ENCODE measurements at regions not wholly inside any gene's neighbourhood (a gene's known extent, or its start where the extent isn't known, plus 50 kb on each side); places are given as distances from the start of the nearest gene placed in this dataset.
A peak's percentile ranks its signal among the peaks of the same experiment; 100 is the strongest.

DNA sequence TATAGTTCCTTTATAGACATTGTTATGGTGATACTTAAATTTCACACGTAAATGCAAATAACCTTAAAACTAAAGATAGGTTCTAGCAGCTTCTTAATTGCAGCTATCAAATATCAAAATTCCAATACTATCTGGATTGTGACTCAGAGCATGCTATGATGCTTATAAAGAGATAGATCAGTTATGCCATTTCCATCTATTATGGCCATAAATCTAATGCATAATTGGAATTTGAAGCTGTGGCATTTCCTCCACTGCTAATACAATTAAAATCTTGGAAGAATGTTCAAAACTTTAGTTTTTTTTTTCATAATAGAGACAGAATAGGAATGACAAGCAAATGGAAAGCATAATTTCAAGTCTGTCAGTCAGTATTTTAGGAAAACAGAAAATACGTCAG is 220.8 kb upstream of the GALNT5 start:
- H3K36me3 Mint-ChIP-seq (ENCODE audit: insufficient read depth, unreplicated experiment) = no peaks in the 10 kb centered on the region
- CTCF ChIA-PET = no interaction called here
- no peak for DNase-seq
- intact Hi-C loops (cut with micrococcal nuclease; ENCODE audit: unreplicated experiment) = no loop called here
- TF ChIP-seq, protein P1, sequence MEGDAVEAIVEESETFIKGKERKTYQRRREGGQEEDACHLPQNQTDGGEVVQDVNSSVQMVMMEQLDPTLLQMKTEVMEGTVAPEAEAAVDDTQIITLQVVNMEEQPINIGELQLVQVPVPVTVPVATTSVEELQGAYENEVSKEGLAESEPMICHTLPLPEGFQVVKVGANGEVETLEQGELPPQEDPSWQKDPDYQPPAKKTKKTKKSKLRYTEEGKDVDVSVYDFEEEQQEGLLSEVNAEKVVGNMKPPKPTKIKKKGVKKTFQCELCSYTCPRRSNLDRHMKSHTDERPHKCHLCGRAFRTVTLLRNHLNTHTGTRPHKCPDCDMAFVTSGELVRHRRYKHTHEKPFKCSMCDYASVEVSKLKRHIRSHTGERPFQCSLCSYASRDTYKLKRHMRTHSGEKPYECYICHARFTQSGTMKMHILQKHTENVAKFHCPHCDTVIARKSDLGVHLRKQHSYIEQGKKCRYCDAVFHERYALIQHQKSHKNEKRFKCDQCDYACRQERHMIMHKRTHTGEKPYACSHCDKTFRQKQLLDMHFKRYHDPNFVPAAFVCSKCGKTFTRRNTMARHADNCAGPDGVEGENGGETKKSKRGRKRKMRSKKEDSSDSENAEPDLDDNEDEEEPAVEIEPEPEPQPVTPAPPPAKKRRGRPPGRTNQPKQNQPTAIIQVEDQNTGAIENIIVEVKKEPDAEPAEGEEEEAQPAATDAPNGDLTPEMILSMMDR (IDR thresholded peaks at IDR 0.05; ENCODE audit: unreplicated experiment) = no peak
- H3K4me3 Mint-ChIP-seq (ENCODE audit: low read depth, unreplicated experiment) = no peak overlapping the region
- H3K27ac Mint-ChIP-seq (ENCODE audit: unreplicated experiment) = no peak overlapping the region
- no TSS peak for BruUV-seq (replicated peaks)
- H3K9me3 Mint-ChIP-seq (ENCODE audit: low read depth, unreplicated experiment) = peaks cover 3% of the 10 kb centered on the region
- H3K27me3 Mint-ChIP-seq (ENCODE audit: unreplicated experiment) = no peaks in the 10 kb centered on the region
- H3K4me1 Mint-ChIP-seq (ENCODE audit: low read depth, unreplicated experiment) = peaks cover 17% of the 10 kb centered on the region

DNA sequence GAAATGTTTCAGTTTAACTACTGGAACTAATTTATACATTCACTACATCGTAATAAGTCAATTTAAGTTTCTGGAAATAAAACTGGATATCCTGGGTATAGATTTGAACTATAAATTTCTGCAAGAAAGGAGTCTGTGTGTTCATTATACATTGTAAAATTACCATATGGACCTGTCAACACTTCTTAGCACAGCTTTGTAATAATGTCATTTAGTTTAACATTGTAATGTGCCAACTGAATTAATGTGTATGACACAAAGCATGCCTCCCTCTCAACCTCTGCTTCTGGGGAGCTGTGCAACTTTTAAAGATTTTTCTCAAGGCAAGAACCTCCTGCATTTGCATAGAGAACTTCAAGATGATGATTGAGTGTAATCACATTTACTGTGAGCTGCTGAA is 213.7 kb upstream of the GALNT5 start:
- peaks cover 2% of the 10 kb centered on the region for H3K9me3 Mint-ChIP-seq (ENCODE audit: low read depth, unreplicated experiment)
- no peak overlapping the region for H3K4me3 Mint-ChIP-seq (ENCODE audit: low read depth, unreplicated experiment)
- no peaks in the 10 kb centered on the region for H3K36me3 Mint-ChIP-seq (ENCODE audit: insufficient read depth, unreplicated experiment)
- H3K4me1 Mint-ChIP-seq (ENCODE audit: low read depth, unreplicated experiment) = no peaks in the 10 kb centered on the region
- no peak for DNase-seq
- TF ChIP-seq, protein P1 (IDR thresholded peaks at IDR 0.05; ENCODE audit: unreplicated experiment) = no peak
- intact Hi-C loops (cut with micrococcal nuclease; ENCODE audit: unreplicated experiment) = no loop called here
- H3K27me3 Mint-ChIP-seq (ENCODE audit: unreplicated experiment) = no peaks in the 10 kb centered on the region
- no TSS peak for BruUV-seq (replicated peaks)
- CTCF ChIA-PET = interaction anchor here (1.2 kb wide), 1 partner anchor 12 kb away, joined by 3 read pairs; no protein-coding TSS in a partner anchor
- no peak overlapping the region for H3K27ac Mint-ChIP-seq (ENCODE audit: unreplicated experiment)

DNA sequence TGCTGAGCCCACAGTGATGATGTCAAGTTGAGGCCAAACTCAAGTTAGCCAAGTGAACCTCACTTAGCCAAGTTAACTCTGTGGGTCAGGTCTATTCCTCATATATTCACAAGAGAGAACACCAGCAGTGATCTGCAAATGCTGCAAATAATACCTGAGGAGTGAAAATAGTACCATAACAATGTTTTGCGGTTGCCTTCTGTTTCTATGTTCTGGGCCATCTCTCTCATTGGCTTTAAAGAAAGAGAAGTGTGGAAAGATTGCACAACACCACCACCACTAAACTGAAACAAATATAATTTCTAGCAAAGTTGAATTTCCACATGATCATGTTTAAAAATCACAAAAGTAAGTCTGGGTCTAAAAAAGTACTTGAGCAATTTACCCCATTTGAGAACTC is 211.1 kb upstream of the GALNT5 start:
- CTCF ChIA-PET = no interaction called here
- Mint-ChIP-seq H3K4me1 (ENCODE audit: low read depth, unreplicated experiment) (no peaks in the 10 kb centered on the region), H3K27me3 (ENCODE audit: unreplicated experiment) (no peaks in the 10 kb centered on the region), H3K4me3 (ENCODE audit: low read depth, unreplicated experiment) (no peak overlapping the region), H3K9me3 (ENCODE audit: low read depth, unreplicated experiment) (peaks cover 5% of the 10 kb centered on the region), H3K27ac (ENCODE audit: unreplicated experiment) (no peak overlapping the region), H3K36me3 (ENCODE audit: insufficient read depth, unreplicated experiment) (no peaks in the 10 kb centered on the region)
- no peak for DNase-seq
- intact Hi-C loops (cut with micrococcal nuclease; ENCODE audit: unreplicated experiment) = no loop called here
- TF ChIP-seq, protein P1 (IDR thresholded peaks at IDR 0.05; ENCODE audit: unreplicated experiment) = no peak
- BruUV-seq (replicated peaks) = no TSS peak

DNA sequence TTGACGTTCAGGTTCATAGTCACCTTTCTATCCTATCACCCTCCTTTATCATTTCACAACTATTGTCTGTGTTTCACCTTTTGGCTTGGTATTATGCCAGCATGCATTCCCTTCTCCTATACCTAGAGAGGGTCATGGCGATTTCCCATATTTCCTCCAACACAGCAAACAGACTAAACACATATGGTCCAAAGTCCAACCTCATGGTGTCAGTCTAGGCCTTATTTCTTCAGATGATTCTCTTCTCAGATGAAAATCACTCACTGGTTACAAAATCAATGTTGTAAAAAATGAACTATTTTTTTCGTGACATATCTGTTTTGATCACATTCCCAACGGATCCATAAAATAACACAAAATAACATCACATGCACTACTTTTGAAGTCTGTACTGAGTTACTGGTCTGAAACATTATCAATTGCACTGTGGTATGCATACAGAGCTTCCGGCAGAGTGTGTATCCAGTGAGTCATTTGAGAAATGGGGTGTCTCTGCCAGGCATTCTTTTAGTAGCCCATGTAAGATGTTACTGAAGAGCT is 204.8 kb upstream of the GALNT5 start:
- H3K4me3 Mint-ChIP-seq (ENCODE audit: low read depth, unreplicated experiment) = no peak overlapping the region
- CTCF ChIA-PET = interaction anchor here (0.7 to 1.1 kb wide), 2 partner anchors 717 to 718 kb away, joined by 3 to 5 read pairs; no protein-coding TSS in a partner anchor
- peaks cover 5% of the 10 kb centered on the region for H3K9me3 Mint-ChIP-seq (ENCODE audit: low read depth, unreplicated experiment)
- peaks cover 4% of the 10 kb centered on the region for H3K36me3 Mint-ChIP-seq (ENCODE audit: insufficient read depth, unreplicated experiment)
- H3K27me3 Mint-ChIP-seq (ENCODE audit: unreplicated experiment) = no peaks in the 10 kb centered on the region
- intact Hi-C loops (cut with micrococcal nuclease; ENCODE audit: unreplicated experiment) = loop anchor here (2.0 to 10.0 kb wide), 2 partner anchors 118 to 712 kb away; no protein-coding TSS in a partner anchor
- TF ChIP-seq, protein P1 (IDR thresholded peaks at IDR 0.05; ENCODE audit: unreplicated experiment) = no peak
- H3K27ac Mint-ChIP-seq (ENCODE audit: unreplicated experiment) = peak overlapping the region; percentile 14
- peaks cover 23% of the 10 kb centered on the region for H3K4me1 Mint-ChIP-seq (ENCODE audit: low read depth, unreplicated experiment)
- peak; percentile 22 for DNase-seq
- no TSS peak for BruUV-seq (replicated peaks)
